Common myeloid progenitor, CD34-positive (primary cell): ENCODE measurements at regions not wholly inside any gene's neighbourhood (a gene's known extent, or its start where the extent isn't known, plus 50 kb on each side); places are given as distances from the start of the nearest gene placed in this dataset.
A peak's percentile ranks its signal among the peaks of the same experiment; 100 is the strongest.

Experiments used
- CTCF ChIA-PET: fragments of 350-600 bp; sonication (Branson Sonifier 250); formaldehyde crosslinking; loops from one replicate; lab custom pipeline; 2021; ENCODE audit warnings: antibody characterized with exemption; lab: Charles Lee
- POLR2A ChIA-PET: fragments of 350-600 bp; sonication (Branson Sonifier 250); formaldehyde crosslinking; loops from one replicate; lab custom pipeline; 2021; ENCODE audit warnings: antibody characterized with exemption; lab: Charles Lee
- DNase-seq, 3 donors: peaks; one replicate each; pipeline versions ENCODE4 v3.0.0 to v3.0.0-alpha.2; 2013
- H3K27ac ChIP-seq, 2 experiments: 1 replicate in 1 of 2; 2 replicates in 1 of 2; pipeline ENCODE4 v1.7.0; 2013; ENCODE audit warnings: inconsistent platforms in 2 of 2, low read length in 2 of 2, mild to moderate bottlenecking in 2 of 2, low read depth in 1 of 2, moderate library complexity in 1 of 2; ENCODE audit not compliant: severe bottlenecking in 2 of 2, insufficient read depth in 1 of 2, poor library complexity in 1 of 2
- H3K27me3 ChIP-seq, 5 experiments: replicated peaks in 2 of 5; 1 replicate in 3 of 5; 2 replicates in 2 of 5; pipeline versions ENCODE4 v1.6.1 to v1.7.0; 2013; ENCODE audit warnings: low read length in 4 of 5, mild to moderate bottlenecking in 2 of 5, moderate library complexity in 2 of 5, inconsistent platforms in 1 of 5; ENCODE audit not compliant: insufficient read depth in 5 of 5, control insufficient read depth in 4 of 5
- H3K36me3 ChIP-seq, 4 experiments: 1 replicate in 2 of 4; 2 replicates in 2 of 4; pipeline versions ENCODE4 v1.6.1 to v1.7.0; 2013; ENCODE audit warnings: low read length in 3 of 4, control low read depth in 1 of 4, mild to moderate bottlenecking in 1 of 4; ENCODE audit not compliant: control insufficient read depth in 4 of 4, insufficient read depth in 4 of 4
- H3K4me1 ChIP-seq, 4 experiments: 1 replicate in 3 of 4; 2 replicates in 1 of 4; pipeline versions ENCODE4 v1.6.1 to v1.7.1; 2013; ENCODE audit warnings: low read length in 3 of 4, mild to moderate bottlenecking in 3 of 4, control low read depth in 1 of 4, inconsistent platforms in 1 of 4, moderate library complexity in 1 of 4; ENCODE audit not compliant: control insufficient read depth in 4 of 4, insufficient read depth in 4 of 4; ENCODE audit errors: control extremely low read depth in 1 of 4
- H3K4me3 ChIP-seq, 7 experiments: 1 replicate in 4 of 7; 2 replicates in 3 of 7; pipeline versions ENCODE4 v1.5.1 to v1.7.0; 2013; ENCODE audit warnings: mild to moderate bottlenecking in 7 of 7, low read length in 6 of 7, moderate library complexity in 6 of 7, inconsistent platforms in 2 of 7, low read depth in 2 of 7, control low read depth in 1 of 7; ENCODE audit not compliant: insufficient read depth in 4 of 7, control insufficient read depth in 1 of 7; ENCODE audit errors: extremely low read depth in 1 of 7
- H3K9me3 ChIP-seq, 5 experiments: 1 replicate in 4 of 5; 2 replicates in 1 of 5; pipeline versions ENCODE4 v1.6.1 to v1.7.1; 2013; ENCODE audit warnings: low read length in 4 of 5, mild to moderate bottlenecking in 2 of 5, inconsistent platforms in 1 of 5, low read depth in 1 of 5, moderate library complexity in 1 of 5; ENCODE audit not compliant: control insufficient read depth in 4 of 5, insufficient read depth in 2 of 5; ENCODE audit errors: control extremely low read depth in 1 of 5
- WGBS: methylation state at CpG from one replicate; pipeline ENCODE4 v1.1.5; 2013; ENCODE audit not compliant: insufficient coverage; 5-methylcytosine and 5-hydroxymethylcytosine counted together

DNA sequence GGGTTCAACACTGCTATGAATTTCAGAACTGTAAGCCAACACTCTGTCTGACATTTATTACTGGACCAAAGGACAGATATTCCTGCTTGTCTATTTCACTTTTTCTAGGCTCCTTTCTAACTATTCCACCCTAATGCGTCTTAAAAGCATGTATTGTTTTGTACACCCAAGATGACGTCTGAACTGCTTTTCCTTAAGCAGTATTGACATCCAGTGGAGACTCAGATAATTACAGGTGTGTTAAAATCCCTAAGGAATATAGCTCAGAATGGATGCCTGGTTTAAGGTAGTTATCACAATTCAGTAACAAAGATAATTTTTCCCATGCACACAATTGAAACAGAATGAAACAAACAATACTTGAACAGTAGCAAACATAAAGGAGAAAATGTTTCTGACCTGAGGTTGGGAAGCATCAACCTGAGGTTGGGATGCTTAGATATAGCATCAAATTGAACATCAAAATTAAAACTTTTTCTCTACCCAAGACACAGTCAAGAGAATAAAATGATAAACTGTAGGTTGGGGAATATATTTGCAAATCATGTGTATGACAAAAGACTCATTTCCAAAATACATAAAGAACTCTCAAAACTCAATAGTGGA, 93.7 kb upstream of the PTPRR start:
- H3K27ac ChIP-seq, result no peak overlapping the region
- ChIA-PET POLR2A (no interaction called here), CTCF (no interaction called here)
- H3K27me3 ChIP-seq, result no peaks in the 10 kb centered on the region
- DNase-seq, result no peak
- no peak overlapping the region for H3K4me3 ChIP-seq
- WGBS, result 100% methylated on average over 1 of the region's 2 CpGs
- H3K4me1 ChIP-seq, result peaks cover 12 to 27% (median 24%) of the 10 kb centered on the region in 4 experiments
- H3K36me3 ChIP-seq, result no peaks in the 10 kb centered on the region
- no peaks in the 10 kb centered on the region for H3K9me3 ChIP-seq

DNA sequence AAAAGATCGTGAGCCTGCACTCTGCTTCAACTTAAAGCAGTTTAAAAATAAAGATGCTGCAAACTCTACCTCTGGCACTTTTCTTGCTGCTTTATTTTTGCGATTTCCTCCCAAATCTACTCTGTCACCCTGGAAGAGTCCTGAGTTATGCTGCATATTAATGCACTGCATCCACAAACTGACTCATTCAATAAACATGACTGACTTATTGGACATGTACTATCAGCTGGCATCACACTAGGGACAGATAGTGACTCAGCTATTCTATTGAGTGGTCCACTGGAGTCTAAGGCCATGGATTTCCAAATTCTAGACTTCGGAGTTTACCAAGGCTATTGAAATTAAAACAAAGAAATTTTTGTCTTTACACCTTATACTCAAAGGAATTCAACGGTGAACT, 90.7 kb upstream of the PTPRR start:
- H3K9me3 ChIP-seq, result no peaks in the 10 kb centered on the region
- H3K27ac ChIP-seq, result no peak overlapping the region
- CTCF ChIA-PET, result no interaction called here
- no peak overlapping the region for H3K4me3 ChIP-seq
- no peak for DNase-seq
- H3K36me3 ChIP-seq, result no peaks in the 10 kb centered on the region
- no peaks in the 10 kb centered on the region for H3K27me3 ChIP-seq
- WGBS, result 100% methylated on average over 1 of the region's 4 CpGs
- POLR2A ChIA-PET, result no interaction called here
- peaks cover 14 to 36% (median 22%) of the 10 kb centered on the region in 4 experiments for H3K4me1 ChIP-seq

DNA sequence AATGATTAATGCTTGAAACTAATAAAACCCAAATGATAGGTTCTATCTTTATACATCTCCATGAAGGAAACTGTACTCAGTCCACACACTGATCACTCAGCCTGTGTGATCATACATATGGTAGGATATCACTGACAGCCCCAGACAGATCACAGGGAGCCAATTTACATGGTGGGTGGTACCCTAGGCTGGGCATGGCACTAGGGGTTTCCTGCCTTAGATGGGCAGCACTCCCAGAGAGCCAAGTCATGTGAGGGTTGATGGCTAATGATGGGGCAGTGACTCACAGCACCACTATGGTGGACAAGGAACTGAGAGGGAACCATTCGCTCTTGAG, 89.6 kb upstream of the PTPRR start:
- no peak overlapping the region for H3K27ac ChIP-seq
- ChIA-PET POLR2A (no interaction called here), CTCF (no interaction called here)
- peak in 1 of 3 donors; percentile 9 for DNase-seq
- H3K36me3 ChIP-seq, result no peaks in the 10 kb centered on the region
- H3K27me3 ChIP-seq, result no peaks in the 10 kb centered on the region
- no CpG with 5 or more reads among the region's 1 CpG for WGBS
- H3K4me3 ChIP-seq, result no peak overlapping the region
- peaks cover 12 to 33% (median 21%) of the 10 kb centered on the region in 4 experiments for H3K4me1 ChIP-seq
- H3K9me3 ChIP-seq, result no peaks in the 10 kb centered on the region

DNA sequence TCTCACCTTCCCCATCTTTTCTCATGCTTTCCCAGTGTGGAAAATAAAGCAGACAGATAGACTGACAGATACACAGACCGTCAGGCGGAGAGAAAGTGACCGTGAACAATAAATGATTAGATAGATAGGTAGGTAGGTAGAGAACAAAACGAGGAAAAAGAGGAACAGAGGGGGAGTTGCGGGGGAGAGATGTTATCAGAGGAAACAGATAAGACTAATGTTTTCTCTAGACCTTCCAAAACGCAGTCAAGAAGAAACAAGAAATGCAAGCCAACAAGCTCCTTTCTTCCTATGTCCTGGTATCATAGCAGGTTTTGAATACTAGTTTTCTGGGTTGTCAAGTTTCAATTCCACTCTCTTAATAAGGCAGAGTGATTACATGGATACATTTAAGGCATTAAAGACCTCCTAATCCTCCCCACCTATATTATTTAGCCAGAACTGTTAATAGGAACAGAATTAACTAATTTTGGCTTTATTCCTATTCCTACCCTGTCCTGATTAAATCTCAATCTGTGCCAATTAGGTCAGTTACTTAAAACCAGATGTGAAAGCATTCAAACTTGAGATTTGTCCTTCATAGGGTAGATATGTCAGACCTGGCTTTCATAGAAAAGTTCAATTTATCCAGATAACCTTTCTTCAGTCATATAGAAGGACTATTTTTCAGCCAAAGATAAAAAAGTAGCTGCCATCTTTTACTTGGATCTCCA, 89.0 kb upstream of the PTPRR start:
- 25% methylated on average over 4 of the region's 6 CpGs for WGBS
- H3K36me3 ChIP-seq, result no peaks in the 10 kb centered on the region
- CTCF ChIA-PET, result no interaction called here

DNA sequence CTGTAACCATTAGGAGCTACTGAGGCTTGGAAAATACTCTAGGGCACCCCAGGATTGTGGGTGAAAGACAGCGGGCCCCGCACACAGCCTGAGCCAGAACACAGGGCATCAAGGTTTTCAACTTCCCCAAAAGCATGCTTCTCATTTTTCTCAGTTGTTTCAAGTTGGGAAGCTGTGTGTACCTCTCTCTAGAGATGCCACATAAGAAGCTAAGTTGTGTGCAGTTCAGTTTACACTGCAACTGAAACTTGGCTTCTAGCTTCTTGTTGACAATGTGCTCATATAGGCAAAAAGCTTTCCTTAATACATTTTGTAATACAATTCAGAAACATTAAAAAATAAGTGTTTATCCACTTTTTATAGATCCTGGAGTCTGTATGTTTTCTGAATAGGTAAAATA, 88.1 kb upstream of the PTPRR start:
- no peaks in the 10 kb centered on the region for H3K36me3 ChIP-seq
- H3K4me1 ChIP-seq, result peaks cover 12 to 33% (median 21%) of the 10 kb centered on the region in 4 experiments
- H3K27me3 ChIP-seq, result no peaks in the 10 kb centered on the region
- DNase-seq, result peak; percentile 11 to 48 (median 45)
- ChIA-PET POLR2A (no interaction called here), CTCF (interaction anchor here (1.5 kb wide), 1 partner anchor 13 kb away, joined by 4 read pairs; no protein-coding TSS in a partner anchor)
- H3K9me3 ChIP-seq, result no peaks in the 10 kb centered on the region
- H3K4me3 ChIP-seq, result no peak overlapping the region
- WGBS, result 45% methylated on average over 2 of the region's 2 CpGs
- H3K27ac ChIP-seq, result no peak overlapping the region

More for the DNA sequence above, 89.0 kb upstream of the PTPRR start:
- DNase-seq, result peak; percentile 8 to 39 (median 35)
- Histone ChIP-seq H3K27ac (no peak overlapping the region), H3K27me3 (no peaks in the 10 kb centered on the region), H3K4me3 (no peak overlapping the region), H3K9me3 (no peaks in the 10 kb centered on the region), H3K4me1 (peaks cover 12 to 33% (median 21%) of the 10 kb centered on the region in 4 experiments)
- POLR2A ChIA-PET, result no interaction called here

DNA sequence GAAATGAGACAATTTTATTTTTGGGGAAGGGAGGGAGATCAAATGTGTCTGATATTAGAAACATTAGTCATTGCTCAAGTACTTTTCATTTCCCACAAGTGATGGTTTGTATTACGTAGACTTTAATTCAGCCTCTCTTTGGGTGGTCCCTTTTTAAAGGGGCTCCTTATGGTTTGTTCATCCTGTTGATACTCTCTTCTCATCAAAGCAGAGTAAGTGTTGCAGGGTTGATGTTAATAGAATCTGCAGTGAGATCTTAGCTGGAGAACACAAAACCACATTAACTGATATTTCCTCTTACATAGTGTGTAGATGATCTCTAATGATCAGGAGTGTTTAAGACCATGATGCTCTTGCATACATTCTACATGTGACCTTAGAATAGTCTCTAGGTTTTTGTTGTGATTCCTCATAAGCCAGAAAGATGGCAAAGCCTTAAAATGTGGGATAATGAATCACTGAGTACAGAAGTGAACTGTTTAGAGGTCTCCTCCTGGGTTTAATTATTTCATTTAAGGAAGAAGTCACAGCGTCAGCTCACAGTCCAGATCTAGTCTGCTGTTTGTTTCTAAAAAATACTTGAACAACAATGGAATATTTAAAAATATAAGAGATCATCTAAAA, 87.4 kb upstream of the PTPRR start:
- Histone ChIP-seq H3K27ac (no peak overlapping the region), H3K9me3 (no peaks in the 10 kb centered on the region), H3K27me3 (no peaks in the 10 kb centered on the region), H3K36me3 (no peaks in the 10 kb centered on the region), H3K4me3 (no peak overlapping the region), H3K4me1 (peaks cover 12 to 33% (median 21%) of the 10 kb centered on the region in 4 experiments)
- no CpG with 5 or more reads among the region's 2 CpGs for WGBS
- ChIA-PET POLR2A (interaction anchor here (0.6 kb wide), 1 partner anchor 181 kb away, joined by 6 read pairs; no protein-coding TSS in a partner anchor), CTCF (interaction anchor here (1.5 kb wide), 1 partner anchor 13 kb away, joined by 4 read pairs; no protein-coding TSS in a partner anchor)
- DNase-seq, result peak in 1 of 3 donors; percentile 12

DNA sequence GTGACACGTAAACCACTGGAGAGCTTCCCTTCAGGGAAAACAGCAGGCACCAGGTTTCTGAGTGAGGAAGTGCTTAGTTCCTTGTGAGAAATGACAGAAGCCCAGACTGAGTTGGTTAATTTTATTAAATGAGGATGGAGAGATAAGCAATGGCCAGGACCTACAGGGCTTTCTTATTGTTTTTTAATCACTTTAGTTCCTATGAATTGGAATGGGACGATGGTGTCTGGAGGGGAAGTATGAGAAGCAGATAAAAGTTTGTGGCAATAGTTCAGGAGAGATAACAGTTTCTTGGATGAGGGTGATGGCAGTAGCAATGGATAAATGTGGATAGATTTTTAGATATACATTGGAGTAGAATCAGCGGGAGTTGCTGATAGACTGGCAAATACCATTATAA, 86.5 kb upstream of the PTPRR start:
- WGBS, result 27% methylated on average over 2 of the region's 3 CpGs
- no peaks in the 10 kb centered on the region for H3K27me3 ChIP-seq
- H3K36me3 ChIP-seq, result no peaks in the 10 kb centered on the region
- ChIA-PET CTCF (no interaction called here), POLR2A (interaction anchor here (0.6 kb wide), 1 partner anchor 180 kb away, joined by 6 read pairs; no protein-coding TSS in a partner anchor)
- H3K9me3 ChIP-seq, result no peaks in the 10 kb centered on the region
- peaks cover 12 to 33% (median 21%) of the 10 kb centered on the region in 4 experiments for H3K4me1 ChIP-seq
- no peak overlapping the region for H3K27ac ChIP-seq
- peak; percentile 6 to 59 (median 45) for DNase-seq
- H3K4me3 ChIP-seq, result no peak overlapping the region
